Right hindlimb (tissue), 1 donor: ENCODE measurements at regions not wholly inside any gene's neighbourhood (a gene's known extent, or its start where the extent isn't known, plus 50 kb on each side); places are given as distances from the start of the nearest gene placed in this dataset.
A peak's percentile ranks its signal among the peaks of the same experiment; 100 is the strongest.

Source experiments
- DNase-seq: peaks from one replicate; pipeline ENCODE4 v3.0.0-alpha.2; 2018

- DNase-seq, result no peak
Measured at GRCh38 chr14:25945746-25946145, 652.1 kb downstream of the NOVA1 start.

- DNase-seq, result no peak
Measured at GRCh38 chr14:25944020-25944419, 653.8 kb downstream of the NOVA1 start.

GRCh38 chr14:25943329-25943728, 654.5 kb downstream of the NOVA1 start:
- no peak for DNase-seq

GRCh38 chr14:25942090-25942489, 655.7 kb downstream of the NOVA1 start:
- no peak for DNase-seq

- DNase-seq, result no peak
Measured at GRCh38 chr14:25933731-25934130, 664.1 kb downstream of the NOVA1 start.

- DNase-seq, result peak; percentile 22
Measured at GRCh38 chr14:25929881-25930615, 667.8 kb downstream of the NOVA1 start.

- DNase-seq, result no peak
Measured at GRCh38 chr14:25911831-25912230, 686.0 kb downstream of the NOVA1 start.

GRCh38 chr14:25909045-25909747, 688.6 kb downstream of the NOVA1 start:
- DNase-seq, result no peak

- DNase-seq, result no peak
Measured at GRCh38 chr14:25908277-25909044, 689.4 kb downstream of the NOVA1 start.

GRCh38 chr14:25904446-25904845, 693.4 kb downstream of the NOVA1 start:
- DNase-seq, result no peak

GRCh38 chr14:25899197-25899596, 698.6 kb downstream of the NOVA1 start:
- no peak for DNase-seq

GRCh38 chr14:25896777-25897176, 701.1 kb downstream of the NOVA1 start:
- DNase-seq, result no peak

- DNase-seq, result no peak
Measured at GRCh38 chr14:25895740-25896139, 702.1 kb downstream of the NOVA1 start.

- no peak for DNase-seq
Measured at GRCh38 chr14:25887251-25887878, 710.5 kb downstream of the NOVA1 start.

- DNase-seq, result no peak
Measured at GRCh38 chr14:25884657-25885056, 713.2 kb downstream of the NOVA1 start.

GRCh38 chr14:25882899-25883298, 714.9 kb downstream of the NOVA1 start:
- no peak for DNase-seq

GRCh38 chr14:25875475-25875874, 722.4 kb downstream of the NOVA1 start:
- no peak for DNase-seq

- DNase-seq, result no peak
Measured at GRCh38 chr14:25869854-25870253, 728.0 kb downstream of the NOVA1 start.

- DNase-seq, result no peak
Measured at GRCh38 chr14:25868521-25869314, 729.1 kb downstream of the NOVA1 start.

- DNase-seq, result no peak
Measured at GRCh38 chr14:25861406-25861805, 736.4 kb downstream of the NOVA1 start.

GRCh38 chr14:25848601-25849000, 749.2 kb downstream of the NOVA1 start:
- DNase-seq, result no peak

GRCh38 chr14:25846246-25846645, 751.6 kb downstream of the NOVA1 start:
- DNase-seq, result peak; percentile 25
